ENCODE measurements at regions not wholly inside any gene's neighbourhood (a gene's known extent, or its start where the extent isn't known, plus 50 kb on each side); places are given as distances from the start of the nearest gene placed in this dataset.
"Not testable (repeated sequence)": the region's sequence is repeated elsewhere in the genome, so short reads cannot be mapped to it uniquely, and the experiment has no call there.

GRCh38 chr4:120000591-120001296 is 65.9 kb downstream of the MAD2L1 start:
- ChIA-PET CTCF (no interaction called here), POLR2A (no interaction called here)
- Histone ChIP-seq H4K20me1 (replicated peaks; ENCODE audit: control insufficient read depth, extremely low read depth, insufficient read depth, low read length) (no peaks in the 10 kb centered on the region), H3K79me2 (ENCODE audit: control insufficient read depth, insufficient read depth, low read length) (no peaks in the 10 kb centered on the region), H3K4me3 (replicated peaks in 1 of 3; ENCODE audit: insufficient read depth in 1 of 3, low read depth in 1 of 3, low read length in 3 of 3) (no peak overlapping the region), H3K4me1 (ENCODE audit: control insufficient read depth, extremely low read depth, insufficient read depth, low read length) (no peaks in the 10 kb centered on the region), H3K4me2 (ENCODE audit: insufficient read depth, low read length) (no peak overlapping the region), H3K36me3 (ENCODE audit: control insufficient read depth in 2 of 2, extremely low read depth in 1 of 2, insufficient read depth in 2 of 2, low read length in 2 of 2) (no peaks in the 10 kb centered on the region), H3K9me3 (replicated peaks; ENCODE audit: control insufficient read depth, insufficient read depth, low read length) (no peaks in the 10 kb centered on the region), H2AFZ (ENCODE audit: low read depth, low read length) (no peak overlapping the region), H3K27me3 (ENCODE audit: control insufficient read depth in 2 of 2, insufficient read depth in 2 of 2, low read length in 2 of 2) (no peaks in the 10 kb centered on the region), H3K9ac (replicated peaks; ENCODE audit: extremely low read depth, insufficient read depth, low read length) (no peak overlapping the region), H3K27ac (ENCODE audit: insufficient read depth, low read depth, low read length) (no peak overlapping the region), H3K9me1 (replicated peaks; ENCODE audit: control insufficient read depth, extremely low read depth, insufficient read depth, low read length) (no peaks in the 10 kb centered on the region)
- BruUV-seq (replicated peaks) = no TSS peak
- intact Hi-C loops (cut with micrococcal nuclease) = no loop called here
- no peak for DNase-seq (ENCODE audit: low read depth, low spot score)
- FAIRE-seq = no peak
- dilution Hi-C loops (cut with MboI; ENCODE audit: extremely low pct_ligation_motif_present, low sequenced_read_pairs) = no loop called here
- no peak for TF ChIP-seq GATA2 (IDR thresholded peaks at IDR 0.05; ENCODE audit: insufficient read depth, insufficient read length, low read depth, low read length)
- TF ChIP-seq FOS (IDR thresholded peaks at IDR 0.05; ENCODE audit: borderline replicate concordance, insufficient read depth, low read length) = no peak
- no peak for TF ChIP-seq CTCF (IDR thresholded peaks at IDR 0.05; ENCODE audit: extremely low read depth in 1 of 2, insufficient read depth in 1 of 2, low read depth in 1 of 2, low read length in 2 of 2)
- TF ChIP-seq MAX (IDR thresholded peaks at IDR 0.05; ENCODE audit: insufficient read depth, insufficient read length) = no peak
- no peak for TF ChIP-seq MYC (IDR thresholded peaks at IDR 0.05; ENCODE audit: low read depth, low read length)
- no peak for TF ChIP-seq POLR2AphosphoS5 (IDR thresholded peaks at IDR 0.05; ENCODE audit: insufficient read depth, low read depth, low read length)
- TF ChIP-seq EZH2 (IDR thresholded peaks at IDR 0.05; ENCODE audit: borderline replicate concordance, low read depth, low read length, severe bottlenecking) = no peak
- no peak for TF ChIP-seq JUN (IDR thresholded peaks at IDR 0.05; ENCODE audit: borderline replicate concordance, insufficient read depth, insufficient read length, low read depth)
- no peak for TF ChIP-seq POLR2A (IDR thresholded peaks at IDR 0.05; ENCODE audit: low read depth, low read length)

GRCh38 chr4:119996024-119996423 is 70.6 kb downstream of the MAD2L1 start:
- H3K4me1 ChIP-seq (ENCODE audit: control insufficient read depth, extremely low read depth, insufficient read depth, low read length); DNase-seq (ENCODE audit: low read depth, low spot score); H3K4me2 ChIP-seq (ENCODE audit: insufficient read depth, low read length); H3K27me3 ChIP-seq (ENCODE audit: control insufficient read depth in 2 of 2, insufficient read depth in 2 of 2, low read length in 2 of 2); H3K36me3 ChIP-seq (ENCODE audit: control insufficient read depth in 2 of 2, extremely low read depth in 1 of 2, insufficient read depth in 2 of 2, low read length in 2 of 2); H3K9ac ChIP-seq (replicated peaks; ENCODE audit: extremely low read depth, insufficient read depth, low read length); CTCF ChIA-PET; H4K20me1 ChIP-seq (replicated peaks; ENCODE audit: control insufficient read depth, extremely low read depth, insufficient read depth, low read length); H3K9me3 ChIP-seq (replicated peaks; ENCODE audit: control insufficient read depth, insufficient read depth, low read length); H3K79me2 ChIP-seq (ENCODE audit: control insufficient read depth, insufficient read depth, low read length); H3K27ac ChIP-seq (ENCODE audit: insufficient read depth, low read depth, low read length); FAIRE-seq; H3K4me3 ChIP-seq (replicated peaks in 1 of 3; ENCODE audit: insufficient read depth in 1 of 3, low read depth in 1 of 3, low read length in 3 of 3); BruUV-seq (replicated peaks); POLR2A ChIA-PET; H2AFZ ChIP-seq (ENCODE audit: low read depth, low read length); H3K9me1 ChIP-seq (replicated peaks; ENCODE audit: control insufficient read depth, extremely low read depth, insufficient read depth, low read length); dilution Hi-C loops (cut with MboI; ENCODE audit: extremely low pct_ligation_motif_present, low sequenced_read_pairs); intact Hi-C loops (cut with micrococcal nuclease): not testable (repeated sequence)
